GM12878 (cell line): ENCODE measurements at regions not wholly inside any gene's neighbourhood (a gene's known extent, or its start where the extent isn't known, plus 50 kb on each side); places are given as distances from the start of the nearest gene placed in this dataset.

Source experiments
- ATAC-seq: fragments of 200-7000 bp; cut with Tn5 transposase; 3 replicates; pipeline ENCODE4 v1.9.1; 2020; ENCODE audit warnings: mild to moderate bottlenecking, moderate library complexity
- BruUV-seq: library from RNA; stranded (reverse); fragments of 400-500 nt; replicated peaks from 2 replicates; lab custom pipeline; 2021; lab: Mats Ljungman, UMichigan
- CTCF ChIA-PET: fragments of 300-600 bp; sonication (Branson Sonifier 250); formaldehyde crosslinking; extraction: SDS; loops from one replicate; lab custom pipeline; 2021; ENCODE audit warnings: inconsistent platforms; lab: Yijun Ruan, JAX
- POLR2A ChIA-PET: fragments of 350-600 bp; formaldehyde crosslinking; extraction: SDS; loops from one replicate; lab custom pipeline; 2021; ENCODE audit warnings: inconsistent platforms; lab: Charles Lee
- RAD21 ChIA-PET: fragments of 300-600 bp; sonication (Branson Sonifier 250); formaldehyde crosslinking; loops from one replicate; lab custom pipeline; 2023; ENCODE audit warnings: antibody characterized with exemption; ENCODE audit not compliant: unreplicated experiment; lab: Charles Lee
- SMC1A ChIA-PET: fragments of 300-600 bp; sonication (Branson Sonifier 250); formaldehyde crosslinking; loops from one replicate; lab custom pipeline; 2023; ENCODE audit not compliant: unreplicated experiment, uncharacterized antibody; lab: Charles Lee
- DNase-seq: peaks from one replicate; pipeline ENCODE4 v3.0.0-alpha.2; 2011; ENCODE audit warnings: low read depth, low spot score
- FAIRE-seq: peaks from 3 replicates; lab custom pipeline; 2011; peaks lifted over from hg19 to GRCh38; lab: Jason Lieb, UNC
- H2AFZ ChIP-seq: 2 replicates; pipeline ENCODE4 v1.6.0; 2011; ENCODE audit warnings: low read depth, low read length, control low read depth; ENCODE audit not compliant: control insufficient read depth
- H3K27ac ChIP-seq: 2 replicates; pipeline ENCODE4 v1.5.1; 2011; ENCODE audit warnings: control low read depth; ENCODE audit not compliant: control insufficient read depth, insufficient read depth
- H3K27me3 ChIP-seq, 2 experiments: replicated peaks in 1 of 2; 2 replicates each; pipeline versions ENCODE4 v1.6.0 to v1.6.1; 2011; ENCODE audit warnings: low read length in 1 of 2; ENCODE audit not compliant: control insufficient read depth in 2 of 2, insufficient read depth in 2 of 2
- H3K36me3 ChIP-seq, 2 experiments: 2 replicates each; pipeline ENCODE4 v1.5.1; 2011; ENCODE audit warnings: low read length in 1 of 2; ENCODE audit not compliant: control insufficient read depth in 2 of 2, insufficient read depth in 2 of 2
- H3K4me1 ChIP-seq: 2 replicates; pipeline ENCODE4 v1.6.1; 2011; ENCODE audit warnings: mild to moderate bottlenecking, low read length, moderate library complexity, mixed read lengths; ENCODE audit not compliant: control insufficient read depth, insufficient read depth
- H3K4me2 ChIP-seq: 2 replicates; pipeline ENCODE4 v1.6.0; 2011; ENCODE audit warnings: control low read depth; ENCODE audit not compliant: control insufficient read depth, insufficient read depth
- H3K4me3 ChIP-seq: fragments of 200-600 bp; sonication (generic); 2 replicates; pipeline ENCODE4 v1.5.1; 2016
- H3K79me2 ChIP-seq: 2 replicates; pipeline ENCODE4 v1.6.0; 2011; ENCODE audit warnings: low read length; ENCODE audit not compliant: control insufficient read depth, insufficient read depth
- H3K9ac ChIP-seq: 2 replicates; pipeline ENCODE4 v1.8.0; 2011; ENCODE audit warnings: low read length, control low read depth, mixed read lengths; ENCODE audit not compliant: control insufficient read depth, insufficient read depth
- H3K9me3 ChIP-seq: replicated peaks from 3 replicates; pipeline ENCODE4 v1.5.1; 2011; ENCODE audit warnings: mild to moderate bottlenecking, low read length; ENCODE audit not compliant: control insufficient read depth, insufficient read depth
- H4K20me1 ChIP-seq: 2 replicates; pipeline ENCODE4 v1.6.0; 2011; ENCODE audit not compliant: control insufficient read depth, insufficient read depth
- E4F1 ChIP-seq: fragments of 450-650 bp; IDR thresholded peaks from 2 replicates; pipeline ENCODE4 v1.6.1; 2018; ENCODE audit warnings: borderline replicate concordance, mild to moderate bottlenecking; ENCODE audit not compliant: partially characterized antibody
- GATAD2B ChIP-seq: fragments of 450-650 bp; conservative IDR thresholded peaks from 2 replicates; pipeline ENCODE4 v1.6.1; 2017; ENCODE audit warnings: low read depth, mild to moderate bottlenecking, moderate library complexity
- IKZF2 ChIP-seq, 2 experiments: fragments of 450-650 bp; IDR thresholded peaks; 2 replicates each; pipeline ENCODE4 v1.6.1; 2017; ENCODE audit warnings: mild to moderate bottlenecking in 2 of 2, moderate library complexity in 2 of 2
- IRF4 ChIP-seq: IDR thresholded peaks from 2 replicates; pipeline ENCODE4 v1.6.1; 2011; ENCODE audit warnings: low read depth, low read length
- MTA3 ChIP-seq: IDR thresholded peaks from 2 replicates; pipeline ENCODE4 v1.6.1; 2012; ENCODE audit warnings: low read length, inconsistent platforms, borderline replicate concordance
- NFIC ChIP-seq: IDR thresholded peaks from 2 replicates; pipeline ENCODE4 v1.6.1; 2012; ENCODE audit warnings: low read depth, mild to moderate bottlenecking, inconsistent platforms, low read length, moderate library complexity
- RUNX3 ChIP-seq: IDR thresholded peaks from 2 replicates; pipeline ENCODE4 v1.6.1; 2012; ENCODE audit warnings: low read length, inconsistent platforms
- SMARCA5 ChIP-seq: fragments of 450-650 bp; IDR thresholded peaks from 2 replicates; pipeline ENCODE4 v1.6.1; 2017; ENCODE audit warnings: mild to moderate bottlenecking
- ZNF217 ChIP-seq: fragments of 450-650 bp; IDR thresholded peaks from 2 replicates; pipeline ENCODE4 v1.6.1; 2017; ENCODE audit warnings: antibody characterized with exemption, mild to moderate bottlenecking
- ZSCAN29 ChIP-seq: fragments of 450-650 bp; IDR thresholded peaks from 2 replicates; pipeline ENCODE4 v1.6.1; 2017; ENCODE audit warnings: mild to moderate bottlenecking, moderate library complexity
- WGBS: methylation state at CpG from one replicate; pipeline ENCODE4 v1.1.6; 2016; ENCODE audit warnings: low lambda C conversion rate; ENCODE audit not compliant: insufficient replicate concordance, insufficient coverage; ENCODE audit errors: missing lambda C conversion rate; 5-methylcytosine and 5-hydroxymethylcytosine counted together
- in situ Hi-C: fragments of 300-500 bp; cut with MboI; formaldehyde crosslinking; loops from 9 replicates; pipeline ENCODE4 v1.14.3; 2018; ENCODE audit warnings: mixed read lengths
- intact Hi-C: fragments of 100-400 bp; cut with micrococcal nuclease; formaldehyde crosslinking; loops from one replicate; pipeline ENCODE4 v1.14.2; 2022; ENCODE audit not compliant: unreplicated experiment

- in situ Hi-C loops (no loop called here), intact Hi-C loops (no loop called here)
- Histone ChIP-seq H2AFZ (no peak overlapping the region), H3K36me3 (no peaks in the 10 kb centered on the region), H3K4me2 (no peak overlapping the region), H4K20me1 (no peaks in the 10 kb centered on the region), H3K27me3 (no peaks in the 10 kb centered on the region; a peak in 2 of 4 replicates)
- ChIA-PET SMC1A (interaction anchor here (0.7 to 1.2 kb wide), 4 partner anchors 56 to 315 kb away, joined by 3 read pairs; no protein-coding TSS in a partner anchor), RAD21 (interaction anchor here (0.9 to 1.2 kb wide), 2 partner anchors 14 to 49 kb away, joined by 3 read pairs; no protein-coding TSS in a partner anchor), CTCF (no interaction called here)
- no peak for FAIRE-seq
- 79% methylated on average over 28 of the region's 28 CpGs for WGBS
- TF ChIP-seq IRF4, result no peak
- TF ChIP-seq RUNX3, result no peak
- no peak for TF ChIP-seq GATAD2B
- no peak for TF ChIP-seq MTA3
- no peak for TF ChIP-seq ZSCAN29
- TF ChIP-seq E4F1, result no peak
- no peak for TF ChIP-seq NFIC
- no peak for TF ChIP-seq IKZF2 (IDR thresholded peaks at IDR 0.05)
- no peak for TF ChIP-seq SMARCA5
- no peak for TF ChIP-seq ZNF217
- TF ChIP-seq, all 136 proteins: peak for 0
- H3K4me3 ChIP-seq, result no peak overlapping the region
- H3K9me3 ChIP-seq, result no peaks in the 10 kb centered on the region
- no peak for DNase-seq
- BruUV-seq, result no TSS peak
- no peak for ATAC-seq
- no peak overlapping the region for H3K9ac ChIP-seq
- H3K79me2 ChIP-seq, result no peaks in the 10 kb centered on the region
- POLR2A ChIA-PET, result no interaction called here
- H3K4me1 ChIP-seq, result peaks cover 44% of the 10 kb centered on the region
- no peak overlapping the region for H3K27ac ChIP-seq
These were observed 212.3 kb downstream of the RPLP1 start for GRCh38 chr15:69664572-69665571.
